ENCODE measurements at regions not wholly inside any gene's neighbourhood (a gene's known extent, or its start where the extent isn't known, plus 50 kb on each side); places are given as distances from the start of the nearest gene placed in this dataset.
A peak's percentile ranks its signal among the peaks of the same experiment; 100 is the strongest.

GRCh38 chr4:23320931-23321587 is 568.8 kb downstream of the PPARGC1A start:
- no peak for DNase-seq
- peak in 2 of 4 donors; percentile 32 to 73 for ATAC-seq
- Histone ChIP-seq H3K4me1 (peaks cover 0 to 23% (median 0%) of the 10 kb centered on the region in 4 donors), H3K36me3 (no peaks in the 10 kb centered on the region), H3K4me3 (no peak overlapping the region), H3K27ac (no peak overlapping the region), H3K9me3 (no peaks in the 10 kb centered on the region), H3K27me3 (no peaks in the 10 kb centered on the region)
- intact Hi-C loops (cut with DNase I): no loop called here
- no peak for TF ChIP-seq POLR2A (IDR thresholded peaks at IDR 0.05)
- no peak for TF ChIP-seq CTCF (IDR thresholded peaks at IDR 0.05)
- WGBS (ENCODE audit: insufficient coverage, low coverage, low lambda C conversion rate, missing lambda C conversion rate): 17% methylated on average over 1 of the region's 1 CpG

DNA sequence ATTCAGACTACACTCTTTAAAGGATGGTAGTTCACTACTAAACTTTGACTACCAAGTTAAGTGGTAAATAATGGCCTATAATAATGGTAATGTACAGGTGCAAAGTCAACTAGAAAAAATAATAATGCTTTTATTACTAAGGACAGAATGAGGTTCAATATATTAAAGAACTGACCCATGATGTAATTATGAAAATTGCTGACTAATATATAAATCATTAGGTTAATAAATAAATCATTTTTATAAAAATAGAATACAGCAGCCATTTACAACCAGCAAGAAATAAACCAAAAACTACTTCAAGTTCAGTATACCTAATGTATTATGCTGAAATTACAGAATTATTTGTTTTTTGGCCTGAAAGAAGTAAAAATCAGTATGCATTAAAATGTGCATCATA is 577.2 kb downstream of the PPARGC1A start:
- Histone ChIP-seq H3K27me3 (no peaks in the 10 kb centered on the region), H3K27ac (no peak overlapping the region), H3K9me3 (no peaks in the 10 kb centered on the region), H3K36me3 (no peaks in the 10 kb centered on the region), H3K4me3 (no peak overlapping the region), H3K4me1 (no peaks in the 10 kb centered on the region)
- DNase-seq (no peak), ATAC-seq (no peak)
- TF ChIP-seq CTCF (IDR thresholded peaks at IDR 0.05) (no peak), POLR2A (IDR thresholded peaks at IDR 0.05) (no peak)
- intact Hi-C loops (cut with DNase I): no loop called here

- intact Hi-C loops (cut with DNase I): no loop called here
- 58% methylated on average over 3 of the region's 3 CpGs for WGBS (ENCODE audit: insufficient coverage, low coverage, low lambda C conversion rate, missing lambda C conversion rate)
Observed at GRCh38 chr4:23311983-23312382, 577.9 kb downstream of the PPARGC1A start.

GRCh38 chr4:23305026-23305425 is 584.8 kb downstream of the PPARGC1A start:
- peak in 1 of 4 donors; percentile 56 for ATAC-seq
- Histone ChIP-seq H3K36me3 (no peaks in the 10 kb centered on the region), H3K27ac (no peak overlapping the region), H3K9me3 (no peaks in the 10 kb centered on the region), H3K4me1 (no peaks in the 10 kb centered on the region), H3K4me3 (peak overlapping the region in 1 of 3 donors; percentile 1), H3K27me3 (no peaks in the 10 kb centered on the region)
- 37% methylated on average over 1 of the region's 1 CpG for WGBS (ENCODE audit: insufficient coverage, low coverage, low lambda C conversion rate, missing lambda C conversion rate)
- no peak for DNase-seq
- TF ChIP-seq POLR2A (IDR thresholded peaks at IDR 0.05): no peak
- intact Hi-C loops (cut with DNase I): no loop called here

More at GRCh38 chr4:23311983-23312382, 577.9 kb downstream of the PPARGC1A start:
- H3K4me1 ChIP-seq: no peaks in the 10 kb centered on the region
- DNase-seq: no peak
- H3K4me3 ChIP-seq: no peak overlapping the region
- H3K27me3 ChIP-seq: no peaks in the 10 kb centered on the region
- ATAC-seq: no peak
- no peaks in the 10 kb centered on the region for H3K36me3 ChIP-seq
- no peaks in the 10 kb centered on the region for H3K9me3 ChIP-seq
- no peak overlapping the region for H3K27ac ChIP-seq
- TF ChIP-seq CTCF (IDR thresholded peaks at IDR 0.05): no peak
- TF ChIP-seq POLR2A (IDR thresholded peaks at IDR 0.05): no peak

DNA sequence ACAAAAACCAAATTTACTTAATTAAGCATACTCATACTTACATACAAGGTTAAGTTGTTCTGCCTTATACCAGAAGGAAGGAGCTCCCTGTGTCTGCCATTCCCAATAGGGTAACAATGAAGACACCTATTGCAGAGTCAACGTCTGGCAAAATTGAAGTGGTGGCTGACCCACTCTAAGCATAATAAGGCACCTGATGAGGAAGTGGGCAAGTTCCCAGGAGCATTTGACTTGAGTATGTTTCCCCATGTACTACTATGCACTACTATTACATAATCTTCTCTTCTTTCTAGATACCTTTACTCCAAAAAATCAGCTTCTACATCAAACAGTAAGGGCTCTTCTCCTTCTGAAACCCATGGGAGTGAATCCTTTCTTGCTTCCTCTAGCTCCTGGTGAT is 591.5 kb downstream of the PPARGC1A start:
- ATAC-seq (no peak), DNase-seq (no peak)
- WGBS (ENCODE audit: insufficient coverage, low coverage, low lambda C conversion rate, missing lambda C conversion rate): 29% methylated on average over 1 of the region's 1 CpG
- Histone ChIP-seq H3K36me3 (no peaks in the 10 kb centered on the region), H3K27me3 (no peaks in the 10 kb centered on the region), H3K4me1 (no peaks in the 10 kb centered on the region), H3K4me3 (no peak overlapping the region), H3K27ac (no peak overlapping the region), H3K9me3 (no peaks in the 10 kb centered on the region)
- intact Hi-C loops (cut with DNase I): no loop called here
- TF ChIP-seq CTCF (IDR thresholded peaks at IDR 0.05) (no peak), POLR2A (IDR thresholded peaks at IDR 0.05) (no peak)
